ENCODE measurements at regions not wholly inside any gene's neighbourhood (a gene's known extent, or its start where the extent isn't known, plus 50 kb on each side); places are given as distances from the start of the nearest gene placed in this dataset.

- H3K4me1 ChIP-seq (replicated peaks in 1 of 2; ENCODE audit: control insufficient read depth in 2 of 2, insufficient read depth in 2 of 2, low read length in 2 of 2): no peaks in the 10 kb centered on the region; a peak in 1 of 5 replicates
- H2AFZ ChIP-seq (ENCODE audit: low read depth, low read length): no peak overlapping the region
- POLR2A ChIA-PET: no interaction called here
- H3K79me2 ChIP-seq (ENCODE audit: control insufficient read depth, insufficient read depth, low read length): no peaks in the 10 kb centered on the region
- no peak for FAIRE-seq
- CTCF ChIA-PET (ENCODE audit: low intra/inter-chr PET ratio): interaction anchor here (0.8 kb wide), 1 partner anchor 14 kb away, joined by 3 read pairs; no protein-coding TSS in a partner anchor
- H3K9me3 ChIP-seq (replicated peaks; ENCODE audit: control insufficient read depth, insufficient read depth, low read depth, low read length): no peaks in the 10 kb centered on the region
- H3K9me1 ChIP-seq (ENCODE audit: control insufficient read depth, insufficient read depth, low read length): no peaks in the 10 kb centered on the region
- intact Hi-C loops (cut with micrococcal nuclease) (no loop called here), in situ Hi-C loops (cut with MboI) (no loop called here)
- H3K27me3 ChIP-seq (ENCODE audit: control insufficient read depth in 2 of 2, insufficient read depth in 2 of 2, low read length in 2 of 2): no peaks in the 10 kb centered on the region
- H4K20me1 ChIP-seq (replicated peaks; ENCODE audit: control insufficient read depth, insufficient read depth, low read length): no peaks in the 10 kb centered on the region
- no peak overlapping the region for H3K4me3 ChIP-seq
- no peak overlapping the region for H3K4me2 ChIP-seq (ENCODE audit: insufficient read depth, low read length)
- 11% methylated on average over 2 of the region's 2 CpGs for WGBS (ENCODE audit: insufficient coverage, low coverage, missing lambda C conversion rate)
- no peaks in the 10 kb centered on the region for H3K36me3 ChIP-seq (ENCODE audit: control insufficient read depth, insufficient read depth, low read length)
- no TSS peak for BruUV-seq (replicated peaks)
- no peak for ATAC-seq
- H3K9ac ChIP-seq (ENCODE audit: insufficient read depth in 1 of 2, low read depth in 2 of 2, low read length in 2 of 2): no peak overlapping the region
- no peak overlapping the region for H3K27ac ChIP-seq (ENCODE audit: extremely low read depth, low read depth, low read length)
- no peak for DNase-seq (ENCODE audit: extremely low read depth in 1 of 4, low spot score in 3 of 4)
- TF ChIP-seq HMG20A (CRISPR knock-in tag; conservative IDR thresholded peaks at IDR 0.05) (no peak), KDM5B (IDR thresholded peaks at IDR 0.05; ENCODE audit: insufficient replicate concordance, low read depth, low read length) (no peak), ZC3H8 (IDR thresholded peaks at IDR 0.05) (no peak)
Observed at GRCh38 chr10:32204606-32205005, 142.4 kb downstream of the EPC1 start.

GRCh38 chr10:32199714-32200394 is 143.6 kb upstream of the KIF5B start:
- H2AFZ ChIP-seq (ENCODE audit: low read depth, low read length): no peak overlapping the region
- no peaks in the 10 kb centered on the region for H3K36me3 ChIP-seq (ENCODE audit: control insufficient read depth, insufficient read depth, low read length)
- WGBS (ENCODE audit: insufficient coverage, low coverage, missing lambda C conversion rate): 2% methylated on average over 5 of the region's 5 CpGs
- no peaks in the 10 kb centered on the region for H4K20me1 ChIP-seq (replicated peaks; ENCODE audit: control insufficient read depth, insufficient read depth, low read length)
- no peak overlapping the region for H3K4me2 ChIP-seq (ENCODE audit: insufficient read depth, low read length)
- H3K79me2 ChIP-seq (ENCODE audit: control insufficient read depth, insufficient read depth, low read length): no peaks in the 10 kb centered on the region
- no peaks in the 10 kb centered on the region; a peak in 1 of 5 replicates for H3K27me3 ChIP-seq (ENCODE audit: control insufficient read depth in 2 of 2, insufficient read depth in 2 of 2, low read length in 2 of 2)
- in situ Hi-C loops (cut with MboI): no loop called here
- no peak for DNase-seq (ENCODE audit: extremely low read depth in 1 of 4, low spot score in 3 of 4)
- CTCF ChIA-PET (ENCODE audit: low intra/inter-chr PET ratio): no interaction called here
- H3K4me3 ChIP-seq: no peak overlapping the region
- no peak overlapping the region for H3K27ac ChIP-seq (ENCODE audit: extremely low read depth, low read depth, low read length)
- POLR2A ChIA-PET: no interaction called here
- intact Hi-C loops (cut with micrococcal nuclease): no loop called here
- ATAC-seq: no peak
- no peaks in the 10 kb centered on the region for H3K9me3 ChIP-seq (replicated peaks; ENCODE audit: control insufficient read depth, insufficient read depth, low read depth, low read length)
- no TSS peak for BruUV-seq (replicated peaks)
- no peaks in the 10 kb centered on the region; a peak in 1 of 5 replicates for H3K4me1 ChIP-seq (replicated peaks in 1 of 2; ENCODE audit: control insufficient read depth in 2 of 2, insufficient read depth in 2 of 2, low read length in 2 of 2)
- FAIRE-seq: no peak
- H3K9ac ChIP-seq (ENCODE audit: insufficient read depth in 1 of 2, low read depth in 2 of 2, low read length in 2 of 2): no peak overlapping the region
- TF ChIP-seq SPI1 (IDR thresholded peaks at IDR 0.05; ENCODE audit: borderline replicate concordance, low read depth, low read length) (peak; percentile 56; the same call in 1 of the 2 replicates), RBM39 (optimal IDR thresholded peaks at IDR 0.05; ENCODE audit: low read depth, low read length) (no peak)
- no peaks in the 10 kb centered on the region for H3K9me1 ChIP-seq (ENCODE audit: control insufficient read depth, insufficient read depth, low read length)

Data from K562 (cell line).